Stimulated activated CD4-positive, alpha-beta T cell treated with anti-CD3 and anti-CD28 coated beads, Interleukin-1b, Interleukin-23, amount 100 ng/mL, for 1 hour (primary cell): ENCODE measurements at regions not wholly inside any gene's neighbourhood (a gene's known extent, or its start where the extent isn't known, plus 50 kb on each side); places are given as distances from the start of the nearest gene placed in this dataset.
A peak's percentile ranks its signal among the peaks of the same experiment; 100 is the strongest.

Experiments
- DNase-seq, 2 donors: peaks; one replicate each; pipeline ENCODE4 v3.0.0-alpha.2; 2020; ENCODE audit warnings: low read depth in 2 of 2

DNA sequence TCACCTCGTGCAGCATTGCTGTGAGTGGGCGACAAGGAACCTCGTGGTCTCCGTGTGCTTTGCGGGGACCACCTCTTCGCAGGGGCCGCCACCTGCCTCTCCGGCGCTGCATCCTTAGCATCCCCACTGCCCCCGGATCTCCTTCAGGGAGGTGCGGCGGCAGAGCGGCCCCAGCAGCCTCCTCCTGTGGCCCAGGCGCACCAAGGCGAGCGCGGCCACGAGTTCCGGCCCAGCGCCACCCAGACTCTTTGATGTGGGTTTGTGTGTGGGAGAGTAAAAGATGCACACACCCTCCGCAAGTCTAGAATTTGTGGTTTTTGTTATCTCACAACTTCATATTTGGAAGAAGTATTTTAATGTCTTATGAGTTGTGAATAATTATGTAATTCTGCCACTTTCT is 118.8 kb upstream of the DIO3 start:
- peak in 1 of 2 donors; percentile 13 for DNase-seq

DNA sequence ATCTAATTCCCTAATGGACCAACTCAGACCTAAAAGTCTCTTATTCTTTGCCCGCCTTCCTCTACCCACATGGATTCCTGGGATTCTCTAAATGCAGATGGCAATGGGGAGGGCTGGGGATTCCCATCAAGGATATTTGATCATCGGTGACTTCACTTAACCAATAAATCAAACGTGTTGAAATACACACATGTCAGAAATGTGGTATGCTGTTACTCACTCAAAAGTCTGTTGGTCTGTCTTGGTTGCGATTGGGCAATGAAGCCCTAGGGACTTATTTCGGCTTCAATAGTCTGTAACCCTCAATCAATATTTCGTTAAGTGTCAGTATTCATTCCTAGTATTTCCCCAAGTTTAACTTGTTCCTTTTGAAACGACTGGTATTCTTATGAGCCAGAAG is 117.2 kb upstream of the DIO3 start:
- no peak for DNase-seq

DNA sequence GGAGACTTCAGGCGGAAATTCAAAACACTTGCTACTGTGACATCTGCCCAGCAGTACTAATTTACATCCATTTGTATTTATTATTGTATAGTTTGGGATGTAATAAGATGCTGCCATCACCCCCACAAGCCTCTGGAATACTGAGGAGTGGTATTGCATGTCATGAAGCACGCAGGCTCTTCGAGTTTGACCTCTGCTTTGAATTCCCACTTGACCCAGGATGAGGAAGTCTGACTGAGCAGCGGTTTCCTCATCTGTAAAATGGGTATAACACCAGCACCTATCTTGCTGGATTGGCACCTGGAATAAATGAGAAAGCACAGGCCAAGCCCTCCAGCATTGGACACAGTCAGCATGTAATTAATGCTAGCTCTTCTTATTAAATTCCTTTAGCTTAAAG is 116.0 kb upstream of the DIO3 start:
- DNase-seq, result no peak

- DNase-seq, result no peak
These were observed 114.8 kb upstream of the DIO3 start for GRCh38 chr14:101446387-101446969.

- DNase-seq, result no peak
These were observed 112.2 kb upstream of the DIO3 start for GRCh38 chr14:101449114-101449513.

- no peak for DNase-seq
These were observed 110.1 kb upstream of the DIO3 start for GRCh38 chr14:101451166-101451565.

DNA sequence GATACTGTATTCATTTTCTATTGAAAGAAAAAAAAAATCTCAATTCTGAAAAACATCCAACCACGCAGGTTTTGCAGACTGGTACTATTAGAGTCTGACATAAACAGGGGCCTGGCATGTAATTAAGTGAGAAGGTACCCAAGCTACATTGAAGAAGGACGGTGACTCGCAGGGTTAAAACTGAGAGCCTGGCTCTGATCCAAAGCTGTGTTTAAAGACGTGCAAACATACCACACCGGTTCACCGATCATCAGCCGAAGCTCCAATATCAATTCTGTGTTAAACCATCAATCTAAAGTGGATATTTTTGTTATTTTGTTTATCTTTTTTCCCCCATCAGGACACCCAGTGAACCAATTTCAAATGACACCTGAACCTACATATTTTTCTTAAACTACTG is 108.1 kb upstream of the DIO3 start:
- no peak for DNase-seq

- no peak for DNase-seq
These were observed 107.1 kb upstream of the DIO3 start for GRCh38 chr14:101454229-101454628.

GRCh38 chr14:101456246-101457175 is 104.8 kb upstream of the DIO3 start:
- DNase-seq, result no peak

- DNase-seq, result no peak
These were observed 103.9 kb upstream of the DIO3 start for GRCh38 chr14:101457301-101457935.

- no peak for DNase-seq
These were observed 103.2 kb upstream of the DIO3 start for GRCh38 chr14:101457936-101458740.

DNA sequence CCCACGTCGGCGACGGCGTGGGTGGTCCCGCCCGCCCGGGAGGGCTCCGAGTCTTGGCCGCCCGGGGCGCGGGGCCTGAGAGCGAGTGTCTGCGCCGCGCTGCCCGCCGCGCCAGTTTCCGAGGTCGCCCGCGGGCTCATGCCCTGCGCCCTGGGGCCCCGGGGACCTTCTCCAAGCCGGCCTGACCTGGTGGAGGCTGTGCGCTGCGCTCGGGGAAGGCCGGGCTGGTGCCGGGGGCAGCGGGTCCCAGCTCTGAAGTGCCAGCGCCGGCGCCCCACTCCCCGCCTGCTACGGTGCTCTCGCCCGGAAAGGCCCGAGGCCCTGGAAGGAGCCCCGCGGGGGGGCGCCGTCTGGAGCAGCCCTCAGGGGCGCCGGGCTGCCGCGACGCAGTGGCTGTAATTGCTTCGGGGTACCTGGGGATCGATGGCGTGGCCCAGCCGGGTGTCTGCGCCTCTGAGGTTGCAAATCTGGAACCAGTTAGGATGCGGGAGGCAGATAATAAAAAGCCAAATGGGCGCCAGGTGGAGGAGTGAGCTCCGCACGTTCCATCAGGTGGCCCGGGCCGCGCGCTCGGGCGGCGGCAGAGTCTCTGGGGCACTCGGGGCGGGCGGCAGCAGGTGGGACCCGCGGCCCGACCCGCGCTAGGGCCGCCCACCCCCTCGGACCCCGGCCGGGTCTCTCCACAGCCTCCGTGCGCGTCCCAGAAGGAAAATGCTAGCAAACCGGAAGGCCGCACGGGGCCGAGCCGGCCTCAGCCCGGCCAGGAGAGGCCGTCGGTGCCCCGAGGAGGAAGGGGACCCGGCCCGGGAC is 102.3 kb upstream of the DIO3 start:
- no peak for DNase-seq

GRCh38 chr14:101459551-101459900 is 101.8 kb upstream of the DIO3 start:
- no peak for DNase-seq

DNA sequence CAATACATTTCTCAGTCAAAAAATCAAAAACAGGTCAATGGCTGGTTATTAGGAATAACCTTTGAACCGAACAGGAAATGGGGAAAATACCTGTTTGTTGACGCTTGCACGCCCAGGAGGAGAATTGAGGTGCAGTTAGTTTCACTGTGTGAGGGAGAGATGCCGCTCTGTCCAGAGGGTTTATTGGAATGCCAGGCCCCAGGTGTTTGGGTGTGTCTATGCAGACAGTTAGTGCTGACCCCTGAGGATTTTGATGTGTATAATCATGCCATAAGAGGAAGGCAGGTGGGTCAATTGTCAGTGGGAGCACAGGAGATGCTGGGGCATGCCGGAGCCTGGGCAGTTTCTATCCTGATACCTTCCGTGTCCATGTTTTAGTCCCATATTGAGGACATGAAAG is 100.8 kb upstream of the DIO3 start:
- no peak for DNase-seq

DNA sequence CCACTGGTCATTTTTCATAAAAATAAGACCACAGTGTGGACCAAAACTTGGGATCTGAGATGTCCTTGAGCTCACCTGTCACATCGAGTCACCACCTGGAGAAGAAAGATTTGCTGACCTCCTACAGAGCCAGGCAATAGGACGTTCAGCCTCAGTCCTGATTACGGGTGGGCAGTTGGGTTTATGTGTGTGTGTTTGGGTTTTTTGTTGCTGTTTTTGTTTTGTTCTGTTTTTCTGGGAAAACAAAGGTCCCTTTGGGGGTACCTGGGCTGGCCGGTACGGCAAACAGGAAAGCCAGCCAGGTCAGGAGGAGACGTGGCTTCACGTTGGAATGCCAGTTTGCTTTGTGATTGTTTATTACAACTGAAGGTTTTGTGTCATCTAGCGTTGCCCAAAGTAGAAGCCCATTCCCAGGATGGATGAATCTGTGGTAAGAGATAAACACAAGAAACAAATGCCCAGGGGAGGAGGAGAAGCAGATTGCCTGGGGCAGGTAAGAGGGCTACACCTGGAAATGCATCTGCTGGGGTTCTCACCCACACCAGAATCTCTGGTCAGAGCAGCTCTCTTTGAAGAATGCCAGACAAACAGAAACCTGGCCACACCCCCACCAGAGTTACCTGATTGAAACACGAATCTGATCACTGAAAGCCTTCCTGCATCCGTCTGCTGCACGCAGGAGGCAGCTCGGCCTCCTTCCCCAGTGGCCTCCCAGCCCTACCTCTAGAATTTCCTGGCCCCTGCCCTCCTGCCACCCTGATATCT is 100.1 kb upstream of the DIO3 start:
- DNase-seq, result no peak

GRCh38 chr14:101461891-101462290 is 99.4 kb upstream of the DIO3 start:
- no peak for DNase-seq

- no peak for DNase-seq
These were observed 98.3 kb upstream of the DIO3 start for GRCh38 chr14:101462726-101463565.

DNA sequence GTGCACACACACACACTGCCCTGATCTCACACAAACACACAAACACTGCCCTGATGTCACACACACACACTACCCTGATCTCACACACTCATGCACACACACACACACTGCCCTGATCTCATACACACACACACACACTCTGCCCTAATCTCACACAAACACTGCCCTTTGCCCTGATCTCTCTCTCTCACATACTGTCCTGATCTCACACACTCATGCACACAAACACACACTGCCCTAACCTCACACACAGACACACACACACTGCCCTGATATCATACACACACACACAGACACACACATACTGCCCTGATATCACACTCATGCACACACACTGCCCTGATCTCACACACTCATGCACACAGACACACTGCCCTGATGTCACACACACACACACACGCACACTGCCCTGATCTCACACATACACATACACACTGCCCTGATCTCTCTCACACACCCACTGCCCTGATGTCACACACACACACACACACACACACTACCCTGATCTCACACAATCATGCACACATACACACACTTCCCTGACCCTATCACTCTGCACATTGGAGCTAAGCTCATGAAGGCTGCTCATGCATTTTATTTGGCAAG is 97.6 kb upstream of the DIO3 start:
- DNase-seq, result no peak

- no peak for DNase-seq
These were observed 96.8 kb upstream of the DIO3 start for GRCh38 chr14:101464310-101464983.
